ENCODE measurements at regions not wholly inside any gene's neighbourhood (a gene's known extent, or its start where the extent isn't known, plus 50 kb on each side); places are given as distances from the start of the nearest gene placed in this dataset.

DNA sequence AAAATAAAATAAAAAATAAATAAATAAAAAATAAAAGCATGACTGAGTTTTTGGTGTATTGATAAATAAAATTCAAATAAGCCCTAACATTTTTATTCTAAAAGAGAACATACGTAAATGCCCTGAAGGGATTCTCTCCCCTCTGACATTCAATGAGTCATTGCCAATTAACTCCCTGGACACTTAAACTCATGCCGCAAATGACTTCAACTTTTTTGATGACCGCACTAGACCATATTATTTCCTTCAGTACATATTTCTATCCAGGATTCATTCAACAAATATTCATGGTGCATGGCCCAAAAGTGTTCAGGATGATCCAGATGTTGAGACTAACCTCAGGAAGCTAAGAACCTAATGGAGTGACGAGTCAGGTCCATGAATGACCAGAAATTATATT lies 195.9 kb upstream of the LRRN1 start:
- no peaks in the 10 kb centered on the region for H3K4me1 ChIP-seq (ENCODE audit: insufficient read depth, low read length)
- no peak for ATAC-seq (ENCODE audit: insufficient read depth, low read depth)
- H3K27me3 ChIP-seq (ENCODE audit: insufficient read depth, low read length, poor library complexity), result no peaks in the 10 kb centered on the region
- no peak overlapping the region for H3K4me3 ChIP-seq (ENCODE audit: low read depth in 1 of 2, low read length in 2 of 2)
- DNase-seq, result no peak
- H3K36me3 ChIP-seq (ENCODE audit: insufficient read depth, low read length), result no peaks in the 10 kb centered on the region
- no peaks in the 10 kb centered on the region for H3K9me3 ChIP-seq (ENCODE audit: insufficient read depth, low read length, severe bottlenecking)
- no peak overlapping the region for H2AFZ ChIP-seq (ENCODE audit: low read depth, low read length)
- H3K27ac ChIP-seq (ENCODE audit: low read length), result no peak overlapping the region
- no peaks in the 10 kb centered on the region for H4K20me1 ChIP-seq (ENCODE audit: insufficient read depth, low read length)
- TF ChIP-seq, protein P1, sequence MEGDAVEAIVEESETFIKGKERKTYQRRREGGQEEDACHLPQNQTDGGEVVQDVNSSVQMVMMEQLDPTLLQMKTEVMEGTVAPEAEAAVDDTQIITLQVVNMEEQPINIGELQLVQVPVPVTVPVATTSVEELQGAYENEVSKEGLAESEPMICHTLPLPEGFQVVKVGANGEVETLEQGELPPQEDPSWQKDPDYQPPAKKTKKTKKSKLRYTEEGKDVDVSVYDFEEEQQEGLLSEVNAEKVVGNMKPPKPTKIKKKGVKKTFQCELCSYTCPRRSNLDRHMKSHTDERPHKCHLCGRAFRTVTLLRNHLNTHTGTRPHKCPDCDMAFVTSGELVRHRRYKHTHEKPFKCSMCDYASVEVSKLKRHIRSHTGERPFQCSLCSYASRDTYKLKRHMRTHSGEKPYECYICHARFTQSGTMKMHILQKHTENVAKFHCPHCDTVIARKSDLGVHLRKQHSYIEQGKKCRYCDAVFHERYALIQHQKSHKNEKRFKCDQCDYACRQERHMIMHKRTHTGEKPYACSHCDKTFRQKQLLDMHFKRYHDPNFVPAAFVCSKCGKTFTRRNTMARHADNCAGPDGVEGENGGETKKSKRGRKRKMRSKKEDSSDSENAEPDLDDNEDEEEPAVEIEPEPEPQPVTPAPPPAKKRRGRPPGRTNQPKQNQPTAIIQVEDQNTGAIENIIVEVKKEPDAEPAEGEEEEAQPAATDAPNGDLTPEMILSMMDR (IDR thresholded peaks at IDR 0.05; ENCODE audit: borderline replicate concordance, extremely low read depth, low read length, poor library complexity, severe bottlenecking), result no peak
- TF ChIP-seq EZH2 (IDR thresholded peaks at IDR 0.05; ENCODE audit: borderline replicate concordance, low read depth, low read length, severe bottlenecking), result no peak
- H3K9ac ChIP-seq (ENCODE audit: low read depth, low read length), result no peak overlapping the region
- no peak overlapping the region for H3K4me2 ChIP-seq (ENCODE audit: insufficient read depth, low read length)
- H3K79me2 ChIP-seq (ENCODE audit: insufficient read depth, low read length), result no peaks in the 10 kb centered on the region

GRCh38 chr3:3600665-3601340 lies 198.4 kb upstream of the LRRN1 start:
- Histone ChIP-seq H3K27ac (ENCODE audit: low read length) (no peak overlapping the region), H2AFZ (ENCODE audit: low read depth, low read length) (no peak overlapping the region), H3K27me3 (ENCODE audit: insufficient read depth, low read length, poor library complexity) (no peaks in the 10 kb centered on the region), H3K4me3 (ENCODE audit: low read depth in 1 of 2, low read length in 2 of 2) (no peak overlapping the region), H3K4me1 (ENCODE audit: insufficient read depth, low read length) (no peaks in the 10 kb centered on the region), H3K4me2 (ENCODE audit: insufficient read depth, low read length) (no peak overlapping the region), H4K20me1 (ENCODE audit: insufficient read depth, low read length) (no peaks in the 10 kb centered on the region), H3K36me3 (ENCODE audit: insufficient read depth, low read length) (no peaks in the 10 kb centered on the region), H3K9ac (ENCODE audit: low read depth, low read length) (no peak overlapping the region), H3K79me2 (ENCODE audit: insufficient read depth, low read length) (no peaks in the 10 kb centered on the region), H3K9me3 (ENCODE audit: insufficient read depth, low read length, severe bottlenecking) (no peaks in the 10 kb centered on the region)
- no peak for ATAC-seq (ENCODE audit: insufficient read depth, low read depth)
- TF ChIP-seq EZH2 (IDR thresholded peaks at IDR 0.05; ENCODE audit: borderline replicate concordance, low read depth, low read length, severe bottlenecking), result no peak
- TF ChIP-seq, protein P1 (IDR thresholded peaks at IDR 0.05; ENCODE audit: borderline replicate concordance, extremely low read depth, low read length, poor library complexity, severe bottlenecking), result no peak
- no peak for DNase-seq

DNA sequence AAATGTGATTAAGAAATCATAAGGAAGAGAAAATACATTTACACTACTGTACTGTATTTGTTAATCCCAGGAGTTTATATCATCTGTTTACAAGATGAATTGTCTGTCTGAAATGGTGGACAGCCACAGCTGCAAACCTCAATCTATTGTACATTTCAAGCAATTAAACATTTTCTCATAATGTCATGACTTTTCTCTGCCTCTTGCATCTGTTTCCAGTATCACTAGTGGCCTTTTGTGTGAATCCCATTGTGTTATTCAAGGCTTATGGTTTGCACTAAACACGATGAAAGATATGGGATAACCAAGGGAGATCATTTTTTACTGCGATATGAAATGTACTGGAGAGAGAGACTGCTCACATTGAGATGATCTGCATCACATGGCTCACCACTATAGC lies 200.2 kb upstream of the LRRN1 start:
- Histone ChIP-seq H3K36me3 (ENCODE audit: insufficient read depth, low read length) (no peaks in the 10 kb centered on the region), H3K9ac (ENCODE audit: low read depth, low read length) (no peak overlapping the region), H3K4me3 (ENCODE audit: low read depth in 1 of 2, low read length in 2 of 2) (no peak overlapping the region), H3K4me1 (ENCODE audit: insufficient read depth, low read length) (no peaks in the 10 kb centered on the region), H3K79me2 (ENCODE audit: insufficient read depth, low read length) (no peaks in the 10 kb centered on the region), H2AFZ (ENCODE audit: low read depth, low read length) (no peak overlapping the region), H4K20me1 (ENCODE audit: insufficient read depth, low read length) (no peaks in the 10 kb centered on the region), H3K4me2 (ENCODE audit: insufficient read depth, low read length) (no peak overlapping the region), H3K27ac (ENCODE audit: low read length) (no peak overlapping the region), H3K27me3 (ENCODE audit: insufficient read depth, low read length, poor library complexity) (no peaks in the 10 kb centered on the region), H3K9me3 (ENCODE audit: insufficient read depth, low read length, severe bottlenecking) (no peaks in the 10 kb centered on the region)
- DNase-seq (no peak), ATAC-seq (ENCODE audit: insufficient read depth, low read depth) (no peak)
- TF ChIP-seq, protein P1 (IDR thresholded peaks at IDR 0.05; ENCODE audit: borderline replicate concordance, extremely low read depth, low read length, poor library complexity, severe bottlenecking), result no peak
- TF ChIP-seq EZH2 (IDR thresholded peaks at IDR 0.05; ENCODE audit: borderline replicate concordance, low read depth, low read length, severe bottlenecking), result no peak
